ENCODE measurements at regions not wholly inside any gene's neighbourhood (a gene's known extent, or its start where the extent isn't known, plus 50 kb on each side); places are given as distances from the start of the nearest gene placed in this dataset.

- no peak for DNase-seq
Measured at GRCh38 chr22:47398491-47398890, 636.0 kb downstream of the TBC1D22A start.

GRCh38 chr22:47397673-47398072 is 635.2 kb downstream of the TBC1D22A start:
- DNase-seq: no peak

GRCh38 chr22:47396515-47396914 is 634.1 kb downstream of the TBC1D22A start:
- no peak for DNase-seq

- DNase-seq: no peak
Measured at GRCh38 chr22:47396105-47396504, 633.7 kb downstream of the TBC1D22A start.

DNA sequence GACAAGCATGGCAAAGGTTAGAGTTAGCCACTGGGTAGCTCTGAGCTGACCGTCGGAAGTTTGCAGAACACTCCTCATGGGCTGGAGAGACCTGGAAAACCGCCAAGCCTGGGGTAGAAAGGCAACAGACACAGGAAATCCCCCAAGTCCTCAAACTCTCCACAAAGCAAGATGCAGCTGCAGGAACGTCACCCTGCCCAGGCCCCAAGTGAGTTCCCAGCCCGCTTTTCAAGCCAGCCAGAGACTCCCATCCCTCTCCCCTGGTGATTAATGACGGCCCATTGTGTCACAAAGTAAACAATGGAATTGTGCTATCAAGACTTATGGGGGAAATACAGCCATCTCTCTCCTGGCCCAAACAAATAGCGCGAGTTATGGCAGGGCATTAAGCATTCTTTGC is 633.0 kb downstream of the TBC1D22A start:
- peak; percentile 3 for DNase-seq

DNA sequence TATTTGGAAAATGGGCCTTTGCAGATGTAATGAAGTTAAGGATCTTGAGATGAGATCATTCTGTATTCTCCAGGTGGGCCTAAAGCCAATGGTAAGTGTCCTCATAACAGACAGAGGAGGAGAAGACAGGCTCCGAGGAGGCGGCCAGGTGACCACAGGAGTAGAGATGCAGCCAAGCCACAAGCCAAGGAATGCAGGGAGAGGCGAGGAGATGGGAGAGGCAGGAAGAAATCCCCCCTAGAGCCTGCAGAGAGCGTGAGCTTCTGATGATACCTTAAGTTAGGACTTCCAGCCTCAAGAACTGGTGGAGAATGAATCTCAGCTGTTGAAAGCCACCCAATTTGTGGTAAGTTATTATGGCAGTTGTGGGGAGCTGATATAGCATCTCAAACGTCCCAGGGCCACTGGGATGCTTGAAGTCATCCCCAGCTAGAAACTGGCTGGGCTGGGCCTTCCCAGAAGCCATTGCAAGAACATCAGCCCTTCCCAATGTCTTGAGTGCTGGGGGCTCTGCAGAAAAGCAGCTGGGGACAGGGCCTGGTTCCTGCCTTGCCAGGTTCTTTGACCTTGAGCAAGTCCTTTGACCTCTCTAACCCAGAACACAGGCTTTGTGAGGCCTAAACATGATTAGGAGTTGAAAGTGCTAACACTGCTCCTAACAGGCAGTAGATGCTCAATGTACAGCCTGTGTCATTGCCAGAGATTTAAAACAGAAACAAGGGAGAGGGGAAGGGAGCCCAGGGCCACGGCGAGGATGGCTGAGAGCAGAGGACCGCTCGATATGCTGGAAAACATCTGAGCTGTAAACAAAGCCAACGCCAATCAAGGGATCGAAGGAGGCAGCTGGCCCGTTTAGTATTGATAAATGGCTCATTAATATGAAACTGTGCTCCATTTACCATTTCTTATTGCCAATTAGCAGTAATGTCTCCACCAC is 632.3 kb downstream of the TBC1D22A start:
- DNase-seq: peak; percentile 8

DNA sequence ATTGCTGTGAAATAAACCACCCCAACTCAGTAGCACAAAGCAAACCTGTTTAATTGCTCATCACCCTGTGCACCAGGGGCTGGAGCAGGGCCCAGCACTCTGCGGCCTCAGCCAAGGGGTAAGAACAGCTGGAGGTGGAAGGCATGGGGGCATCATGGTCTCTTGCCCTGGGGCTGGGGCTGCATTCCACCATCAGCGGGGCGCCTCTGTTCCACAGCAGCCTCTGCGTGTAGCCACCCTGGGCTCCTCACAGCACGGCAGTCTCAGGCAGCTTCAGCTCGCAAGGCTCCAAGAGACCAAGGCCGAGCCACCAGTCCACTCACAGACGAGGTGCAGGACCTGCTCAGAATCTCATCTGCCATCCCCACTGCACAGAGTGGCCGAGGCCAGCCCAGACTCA is 630.7 kb downstream of the TBC1D22A start:
- DNase-seq: no peak

- DNase-seq: no peak
Measured at GRCh38 chr22:47392729-47393128, 630.3 kb downstream of the TBC1D22A start.

DNA sequence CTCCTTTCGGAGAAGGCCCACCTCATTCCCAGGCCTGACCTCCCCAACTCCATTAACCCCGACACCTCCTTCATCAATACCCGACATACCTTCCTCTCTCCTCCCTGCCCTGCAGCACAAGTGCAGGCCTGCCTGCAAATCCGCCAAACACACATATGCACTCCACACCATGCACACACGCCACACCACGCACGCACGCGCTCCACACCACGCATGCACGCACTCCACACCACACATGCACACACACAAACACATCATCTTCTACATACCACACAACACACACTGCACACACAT is 629.6 kb downstream of the TBC1D22A start:
- no peak for DNase-seq

- no peak for DNase-seq
Measured at GRCh38 chr22:47391169-47392053, 629.0 kb downstream of the TBC1D22A start.

DNA sequence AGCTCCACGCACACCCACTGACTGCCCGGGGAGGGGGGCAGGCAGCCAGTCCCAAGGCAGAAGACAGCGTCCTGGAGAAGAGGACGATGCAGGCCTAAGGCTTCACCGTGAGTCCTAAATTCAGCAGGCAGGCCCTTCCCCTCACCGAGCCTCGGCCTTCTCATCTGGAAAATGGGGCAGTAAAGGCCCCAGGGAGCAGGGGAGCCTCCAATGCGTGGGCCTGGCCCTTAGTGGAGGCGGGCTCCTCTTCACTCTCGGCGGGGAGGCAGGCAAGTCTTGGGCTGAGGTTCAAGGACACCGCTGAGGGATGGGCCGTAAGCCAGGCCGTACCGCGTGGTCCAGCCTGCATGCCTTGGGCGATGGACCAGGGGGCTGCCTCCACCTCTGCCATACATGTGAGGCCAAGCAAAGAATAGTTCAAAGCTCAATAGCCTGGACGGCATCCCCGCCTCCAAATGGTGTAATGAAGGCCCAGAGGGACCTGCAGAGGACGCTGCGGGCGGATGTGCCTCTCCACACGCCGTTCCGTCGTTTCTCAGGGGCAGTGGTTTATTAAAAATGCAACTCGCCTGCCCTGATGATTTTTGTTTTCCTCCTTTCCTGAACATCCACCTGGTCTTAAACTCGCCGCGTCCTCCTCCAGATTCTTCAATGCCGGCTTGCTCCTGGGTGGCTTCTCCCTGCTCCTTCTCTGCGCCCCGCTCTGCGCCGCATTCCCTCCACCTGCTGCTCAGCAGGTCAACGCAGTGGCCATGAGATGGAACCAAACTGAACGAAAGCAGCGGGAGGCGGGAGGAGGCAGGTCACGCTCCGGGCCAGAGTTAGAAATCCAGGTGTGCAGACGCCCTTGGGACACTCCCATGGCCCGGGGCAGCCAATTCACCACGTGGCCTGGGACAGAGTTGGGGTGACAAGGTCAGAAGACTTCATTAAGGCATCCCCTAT is 627.8 kb downstream of the TBC1D22A start:
- no peak for DNase-seq

DNA sequence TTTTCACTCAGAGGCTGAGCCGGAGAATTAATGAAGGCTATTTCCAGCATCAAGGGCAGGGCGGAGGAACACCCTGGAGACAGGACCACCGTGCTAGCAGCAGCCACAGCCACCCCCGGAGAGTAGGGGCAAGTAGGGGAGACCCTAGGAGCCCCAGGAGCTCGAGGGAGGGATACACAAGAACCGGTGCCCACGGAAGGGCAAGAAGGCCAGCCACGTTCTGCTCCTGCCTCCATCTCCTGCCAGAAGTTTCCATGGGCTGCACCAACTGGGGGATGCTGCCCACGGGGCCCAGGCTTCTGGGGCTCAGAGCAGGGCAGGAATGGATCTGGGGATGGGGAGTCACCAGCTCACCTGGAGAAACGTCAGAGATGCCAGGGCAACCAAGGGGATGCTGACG is 626.8 kb downstream of the TBC1D22A start:
- DNase-seq: no peak

GRCh38 chr22:47388778-47389177 is 626.3 kb downstream of the TBC1D22A start:
- no peak for DNase-seq

DNA sequence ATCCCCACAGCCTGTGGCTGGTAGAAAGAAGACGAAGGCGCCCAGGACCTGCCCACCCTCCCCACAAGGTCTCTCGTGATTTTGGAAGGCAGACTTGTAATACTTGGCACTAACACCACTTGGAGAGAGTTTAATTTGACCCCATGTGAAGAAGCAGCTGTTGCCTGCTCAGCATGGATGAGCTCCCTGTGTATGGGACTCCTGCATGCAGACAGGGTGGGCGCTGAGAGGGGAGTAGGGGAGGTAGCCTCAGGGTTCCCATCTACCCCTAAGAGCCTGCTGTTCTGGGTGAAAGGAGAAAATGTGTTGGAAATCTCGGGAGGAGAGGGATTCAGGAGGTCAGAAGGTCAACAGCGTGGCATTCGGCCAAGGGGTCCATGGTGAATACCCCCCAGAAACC is 625.9 kb downstream of the TBC1D22A start:
- DNase-seq: no peak

- DNase-seq: no peak
Measured at GRCh38 chr22:47386812-47387510, 624.5 kb downstream of the TBC1D22A start.

DNA sequence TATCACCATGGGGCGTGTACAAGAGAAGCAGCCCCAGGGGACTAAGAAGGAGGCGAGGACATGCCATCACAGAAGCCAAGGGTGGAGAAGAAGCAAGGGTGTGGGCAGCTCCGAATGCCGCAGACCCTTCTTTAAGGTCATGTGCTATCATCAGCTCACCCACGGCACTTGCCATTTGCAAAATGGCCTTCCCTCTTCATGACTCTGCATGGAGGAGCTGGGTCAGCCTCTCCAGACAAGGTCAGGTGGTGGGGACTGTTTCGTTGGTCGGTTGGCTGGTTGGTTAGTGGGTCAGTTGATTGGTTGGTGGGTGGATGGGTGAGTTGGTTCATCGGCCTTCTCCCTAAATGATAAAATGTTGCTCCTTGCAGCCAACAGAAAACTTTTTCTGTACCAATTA is 622.5 kb downstream of the TBC1D22A start:
- no peak for DNase-seq

DNA sequence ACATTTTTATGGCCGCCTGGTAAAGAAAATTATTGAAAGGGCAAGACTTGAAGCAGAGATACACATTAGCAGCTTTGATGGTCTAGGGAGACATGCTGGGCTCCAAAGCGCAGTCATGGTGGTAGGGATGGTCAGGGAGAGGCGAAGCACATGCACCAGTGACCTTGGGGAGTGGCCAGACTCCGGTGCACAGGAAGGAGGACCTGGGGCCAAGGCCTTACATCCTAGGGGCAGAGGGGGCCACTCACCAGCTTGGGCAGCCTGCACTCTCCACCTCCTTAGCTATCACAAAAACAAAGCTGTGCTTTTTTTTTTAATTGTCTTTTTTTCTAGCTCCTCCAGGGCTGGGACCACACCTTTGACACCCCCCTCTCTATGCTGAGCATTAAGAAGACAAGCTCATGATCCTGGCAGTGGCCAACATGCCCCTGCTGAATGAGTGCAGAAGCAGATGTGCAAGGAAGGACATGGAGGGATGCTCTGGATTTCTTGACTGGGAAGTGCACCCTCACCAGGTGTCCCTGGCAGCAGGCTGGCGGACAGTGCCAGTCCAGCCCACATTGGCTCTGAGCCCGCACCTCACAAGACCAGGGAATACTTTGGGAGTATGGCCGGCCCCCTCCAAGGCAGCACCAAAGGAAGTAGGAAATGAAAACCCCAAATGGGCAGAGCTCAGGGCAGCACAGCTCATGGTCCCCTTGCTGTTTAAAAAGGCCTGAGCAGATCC is 619.9 kb downstream of the TBC1D22A start:
- no peak for DNase-seq

GRCh38 chr22:47381240-47381639 is 618.8 kb downstream of the TBC1D22A start:
- DNase-seq: no peak

DNA sequence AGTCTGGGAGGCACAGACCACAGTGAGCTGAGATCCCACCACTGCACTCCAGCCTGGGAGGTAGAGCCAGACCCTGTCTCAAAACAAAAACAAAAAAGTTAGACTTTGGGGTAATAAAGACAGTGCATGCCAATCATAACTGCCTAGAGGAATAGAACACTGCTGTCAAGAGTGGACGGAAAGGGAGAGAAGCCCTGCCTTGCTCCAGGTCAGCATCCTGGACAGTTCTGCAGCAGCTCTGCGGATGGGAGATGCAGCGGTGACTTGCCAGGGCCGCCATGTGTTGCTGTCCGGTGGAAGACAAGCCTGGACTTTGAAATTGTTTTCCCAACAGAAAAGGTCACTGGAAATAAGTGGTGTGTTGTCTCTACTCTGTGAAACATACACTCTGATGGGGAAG is 618.2 kb downstream of the TBC1D22A start:
- no peak for DNase-seq

DNA sequence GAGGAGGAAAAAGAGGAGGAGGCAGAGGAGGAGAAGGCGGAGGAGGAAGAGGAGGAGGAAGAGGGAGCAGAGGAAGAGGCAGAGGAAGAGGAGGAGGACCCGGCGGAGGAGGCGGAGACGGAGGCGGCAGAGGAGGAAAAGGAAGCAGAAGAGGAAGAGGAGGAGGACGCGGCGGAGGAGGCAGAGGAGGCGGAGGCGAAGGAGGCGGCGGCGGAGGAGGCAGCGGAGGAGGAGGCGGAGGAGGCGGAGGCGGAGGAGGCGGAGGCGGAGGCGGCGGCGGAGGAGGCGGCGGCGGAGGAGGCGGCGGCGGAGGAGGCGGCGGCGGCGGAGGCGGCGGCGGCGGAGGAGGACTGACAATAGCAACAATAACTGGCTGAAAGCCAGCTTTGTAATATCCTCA is 616.6 kb downstream of the TBC1D22A start:
- no peak for DNase-seq

DNA sequence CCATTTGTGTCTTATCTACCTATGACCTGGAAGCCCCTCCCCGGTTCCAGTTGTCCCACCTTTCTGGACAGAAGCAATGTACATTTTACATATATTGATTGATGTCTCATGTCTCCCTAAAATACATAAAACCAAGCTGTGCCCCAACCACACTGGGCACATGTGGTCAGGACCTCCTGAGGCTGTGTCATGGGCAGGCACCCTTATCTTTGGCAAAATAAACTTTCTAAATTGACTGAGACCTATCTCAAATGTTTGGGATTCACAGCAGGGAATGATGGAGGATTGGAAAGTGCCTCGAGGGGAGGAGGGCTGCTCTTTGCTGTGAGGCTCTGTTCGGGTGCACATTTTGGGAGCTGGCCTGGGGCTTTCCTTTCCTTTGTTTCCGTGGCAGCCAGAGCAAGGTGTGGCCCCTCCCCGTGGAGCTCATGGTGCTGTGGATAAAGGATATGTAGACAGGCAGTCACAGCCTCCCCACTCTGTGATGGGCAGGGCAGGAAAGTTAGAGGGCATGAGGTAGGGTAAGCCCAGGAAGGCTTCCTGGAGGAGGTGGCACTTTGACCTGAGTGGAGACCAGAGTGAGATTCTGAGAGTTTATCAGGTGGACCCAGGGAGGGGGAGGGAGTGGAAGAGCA is 615.6 kb downstream of the TBC1D22A start:
- DNase-seq: no peak
